ENCODE measurements at regions not wholly inside any gene's neighbourhood (a gene's known extent, or its start where the extent isn't known, plus 50 kb on each side); places are given as distances from the start of the nearest gene placed in this dataset.

- Histone ChIP-seq H3K9me2 (ENCODE audit: insufficient read depth) (no peaks in the 10 kb centered on the region), H3K4me3 (no peak overlapping the region), H3K4me1 (ENCODE audit: insufficient read depth) (no peaks in the 10 kb centered on the region), H2AFZ (no peak overlapping the region), H3K27ac (ENCODE audit: low read depth) (no peak overlapping the region), H3F3A (replicated peaks; ENCODE audit: low read depth) (no peaks in the 10 kb centered on the region), H4K20me1 (replicated peaks; ENCODE audit: insufficient read depth) (no peaks in the 10 kb centered on the region), H3K4me2 (no peak overlapping the region), H3K79me2 (replicated peaks; ENCODE audit: insufficient read depth) (no peaks in the 10 kb centered on the region), H3K27me3 (ENCODE audit: insufficient read depth) (no peaks in the 10 kb centered on the region), H3K36me3 (ENCODE audit: insufficient read depth) (no peaks in the 10 kb centered on the region)
- H3K9me3 Mint-ChIP-seq, result no peaks in the 10 kb centered on the region
- peaks cover 6% of the 10 kb centered on the region for H3K27me3 Mint-ChIP-seq (ENCODE audit: insufficient read depth, low read depth, poor library complexity)
- H3K27ac Mint-ChIP-seq, result no peak overlapping the region
- ATAC-seq, result no peak
- no peaks in the 10 kb centered on the region for H3K36me3 Mint-ChIP-seq (ENCODE audit: low read depth)
- no peaks in the 10 kb centered on the region; the same call in 2 of the 3 replicates for H3K4me1 Mint-ChIP-seq
- DNase-seq (ENCODE audit: low spot score), result no peak
- TF ChIP-seq EZH2 (IDR thresholded peaks at IDR 0.05; ENCODE audit: low read depth, unreplicated experiment) (no peak), EZH2phosphoT487 (IDR thresholded peaks at IDR 0.05; ENCODE audit: unreplicated experiment) (no peak), JUNB (IDR thresholded peaks at IDR 0.05; ENCODE audit: unreplicated experiment) (no peak), POLR2AphosphoS5 (IDR thresholded peaks at IDR 0.05; ENCODE audit: low read depth) (no peak), STAT1 (IDR thresholded peaks at IDR 0.05; ENCODE audit: unreplicated experiment) (no peak), ZNF462 (CRISPR knock-in tag; IDR thresholded peaks at IDR 0.05) (no peak), REST (IDR thresholded peaks at IDR 0.05; ENCODE audit: unreplicated experiment) (no peak), CTCF (conservative IDR thresholded peaks at IDR 0.05; ENCODE audit: low read depth in 2 of 2) (no peak), ZNF331 (CRISPR knock-in tag; IDR thresholded peaks at IDR 0.05; ENCODE audit: low read depth) (no peak), CREB1 (CRISPR knock-in tag; IDR thresholded peaks at IDR 0.05; ENCODE audit: low read depth) (no peak), ZNF114 (CRISPR knock-in tag; IDR thresholded peaks at IDR 0.05) (no peak), NANOG (IDR thresholded peaks at IDR 0.05; ENCODE audit: borderline replicate concordance) (no peak), ETS1 (IDR thresholded peaks at IDR 0.05) (no peak)
- no peak overlapping the region for H3K4me3 Mint-ChIP-seq
These were observed 162.5 kb downstream of the DLL1 start for GRCh38 chr6:170128346-170128745.

Measured in GM23338 (cell line).